DOHH2 (cell line): ENCODE measurements at regions not wholly inside any gene's neighbourhood (a gene's known extent, or its start where the extent isn't known, plus 50 kb on each side); places are given as distances from the start of the nearest gene placed in this dataset.

Experiments
- H3F3A ChIP-seq: fragments of 200-600 bp; sonication (generic), shearing (Covaris generic); 2 replicates; pipeline ENCODE4 v1.6.0; 2016; ENCODE audit warnings: antibody characterized with exemption, mild to moderate bottlenecking; ENCODE audit not compliant: control insufficient read depth, insufficient read depth
- H3K27ac ChIP-seq: fragments of 200-600 bp; sonication (generic); 2 replicates; pipeline ENCODE4 v1.5.1; 2014; ENCODE audit warnings: low read depth, mild to moderate bottlenecking, low read length, moderate library complexity
- H3K27me3 ChIP-seq: fragments of 200-600 bp; sonication (generic); 2 replicates; pipeline ENCODE4 v1.6.1; 2014; ENCODE audit warnings: mild to moderate bottlenecking, low read length, mixed read lengths; ENCODE audit not compliant: control insufficient read depth
- H3K36me3 ChIP-seq: fragments of 200-600 bp; sonication (generic); 2 replicates; pipeline ENCODE4 v1.6.1; 2014; ENCODE audit warnings: mild to moderate bottlenecking, low read length, moderate library complexity, mixed read lengths; ENCODE audit not compliant: control insufficient read depth
- H3K4me1 ChIP-seq: fragments of 200-600 bp; sonication (generic); 2 replicates; pipeline ENCODE4 v1.6.1; 2014; ENCODE audit warnings: mild to moderate bottlenecking, low read length, mixed read lengths; ENCODE audit not compliant: control insufficient read depth
- H3K4me2 ChIP-seq: fragments of 200-600 bp; sonication (generic); 2 replicates; pipeline ENCODE4 v1.6.0; 2014; ENCODE audit warnings: mild to moderate bottlenecking, low read length, moderate library complexity
- H3K4me3 ChIP-seq: fragments of 200-600 bp; sonication (generic); 2 replicates; pipeline ENCODE4 v1.5.1; 2014; ENCODE audit warnings: mild to moderate bottlenecking, low read length, mixed read lengths
- H3K79me2 ChIP-seq: fragments of 200-600 bp; sonication (generic); 2 replicates; pipeline ENCODE4 v1.6.1; 2014; ENCODE audit warnings: mild to moderate bottlenecking, low read length, mixed read lengths; ENCODE audit not compliant: control insufficient read depth
- H3K9me2 ChIP-seq: fragments of 200-600 bp; sonication (generic); replicated peaks from 2 replicates; pipeline ENCODE4 v1.6.1; 2014; ENCODE audit warnings: mild to moderate bottlenecking, low read length, mixed read lengths; ENCODE audit not compliant: control insufficient read depth
- H3K9me3 ChIP-seq: fragments of 200-600 bp; sonication (generic); 2 replicates; pipeline ENCODE4 v1.6.1; 2014; ENCODE audit warnings: antibody characterized with exemption, low read length, mixed read lengths; ENCODE audit not compliant: control insufficient read depth, insufficient read depth
- H4K20me1 ChIP-seq: fragments of 200-600 bp; sonication (generic); 2 replicates; pipeline ENCODE4 v1.6.0; 2014; ENCODE audit warnings: low read depth, mild to moderate bottlenecking, antibody characterized with exemption, low read length, moderate library complexity; ENCODE audit not compliant: control insufficient read depth, insufficient read depth
- EZH2phosphoT487 ChIP-seq: fragments of 200-600 bp; sonication (generic); IDR thresholded peaks from 2 replicates; pipeline ENCODE4 v1.6.1; 2017; ENCODE audit warnings: borderline replicate concordance, mild to moderate bottlenecking, antibody characterized with exemption, low read length, moderate library complexity, mixed read lengths
- TF ChIP-seq, protein P1 (sequence below): fragments of 200-600 bp; sonication (generic); IDR thresholded peaks from one replicate; pipeline ENCODE4 v1.5.1; 2014; ENCODE audit warnings: antibody characterized with exemption, mild to moderate bottlenecking, low read depth, low read length; ENCODE audit not compliant: poor library complexity, severe bottlenecking

DNA sequence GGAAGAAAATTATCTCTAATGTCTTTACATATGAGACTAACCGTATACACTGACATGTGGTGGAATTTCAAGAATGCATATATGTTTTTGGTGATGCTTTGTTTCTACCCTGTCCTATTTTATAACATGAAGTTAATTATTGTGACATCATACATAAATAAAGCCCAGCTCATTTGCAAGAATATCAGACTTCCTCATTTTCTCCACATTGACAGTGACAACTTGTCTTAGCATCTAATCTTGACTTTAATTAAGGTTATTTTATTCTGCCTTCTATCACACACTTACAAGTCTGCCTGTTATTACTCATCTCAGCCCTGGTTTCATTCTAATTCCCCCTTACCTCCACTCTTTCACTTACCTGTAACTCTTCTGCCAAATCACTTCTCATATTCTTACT lies 140.6 kb upstream of the STARD13 start:
- no peak for TF ChIP-seq EZH2phosphoT487
- TF ChIP-seq, protein P1, sequence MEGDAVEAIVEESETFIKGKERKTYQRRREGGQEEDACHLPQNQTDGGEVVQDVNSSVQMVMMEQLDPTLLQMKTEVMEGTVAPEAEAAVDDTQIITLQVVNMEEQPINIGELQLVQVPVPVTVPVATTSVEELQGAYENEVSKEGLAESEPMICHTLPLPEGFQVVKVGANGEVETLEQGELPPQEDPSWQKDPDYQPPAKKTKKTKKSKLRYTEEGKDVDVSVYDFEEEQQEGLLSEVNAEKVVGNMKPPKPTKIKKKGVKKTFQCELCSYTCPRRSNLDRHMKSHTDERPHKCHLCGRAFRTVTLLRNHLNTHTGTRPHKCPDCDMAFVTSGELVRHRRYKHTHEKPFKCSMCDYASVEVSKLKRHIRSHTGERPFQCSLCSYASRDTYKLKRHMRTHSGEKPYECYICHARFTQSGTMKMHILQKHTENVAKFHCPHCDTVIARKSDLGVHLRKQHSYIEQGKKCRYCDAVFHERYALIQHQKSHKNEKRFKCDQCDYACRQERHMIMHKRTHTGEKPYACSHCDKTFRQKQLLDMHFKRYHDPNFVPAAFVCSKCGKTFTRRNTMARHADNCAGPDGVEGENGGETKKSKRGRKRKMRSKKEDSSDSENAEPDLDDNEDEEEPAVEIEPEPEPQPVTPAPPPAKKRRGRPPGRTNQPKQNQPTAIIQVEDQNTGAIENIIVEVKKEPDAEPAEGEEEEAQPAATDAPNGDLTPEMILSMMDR = no peak
- Histone ChIP-seq H3K4me3 (no peak overlapping the region), H3K27me3 (no peaks in the 10 kb centered on the region), H3K79me2 (no peaks in the 10 kb centered on the region), H3K9me2 (no peaks in the 10 kb centered on the region), H3K27ac (no peak overlapping the region), H4K20me1 (no peaks in the 10 kb centered on the region), H3K9me3 (no peaks in the 10 kb centered on the region), H3K36me3 (no peaks in the 10 kb centered on the region), H3K4me2 (no peak overlapping the region), H3K4me1 (peaks cover 2% of the 10 kb centered on the region; the same call in 1 of the 2 replicates), H3F3A (no peaks in the 10 kb centered on the region)

DNA sequence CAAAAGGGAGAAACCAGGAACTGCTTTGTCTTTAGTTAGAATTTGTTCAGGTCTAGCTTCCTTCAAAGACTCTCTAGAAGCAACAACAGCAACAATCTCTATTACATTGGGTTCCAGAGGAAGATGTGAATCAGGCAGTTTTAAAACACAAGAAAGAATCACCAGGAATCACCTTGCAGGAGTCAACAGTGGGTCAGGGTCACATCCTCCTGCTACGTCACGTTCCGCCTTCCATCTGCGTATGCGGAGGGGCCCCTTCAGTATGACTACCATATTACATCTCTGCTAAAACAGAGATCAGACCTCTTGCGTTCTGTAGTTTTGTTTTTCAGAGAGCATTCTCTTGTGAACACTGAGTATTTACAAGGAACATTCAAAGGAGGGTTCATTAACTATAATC lies 147.8 kb upstream of the STARD13 start:
- no peak for TF ChIP-seq EZH2phosphoT487
- TF ChIP-seq, protein P1 = no peak
- H3K27me3 ChIP-seq = no peaks in the 10 kb centered on the region
- no peaks in the 10 kb centered on the region for H4K20me1 ChIP-seq
- no peaks in the 10 kb centered on the region for H3K36me3 ChIP-seq
- no peaks in the 10 kb centered on the region for H3K79me2 ChIP-seq
- no peak overlapping the region for H3K4me3 ChIP-seq
- H3F3A ChIP-seq = no peaks in the 10 kb centered on the region
- no peaks in the 10 kb centered on the region for H3K4me1 ChIP-seq
- H3K9me2 ChIP-seq = no peaks in the 10 kb centered on the region
- H3K4me2 ChIP-seq = no peak overlapping the region
- no peak overlapping the region for H3K27ac ChIP-seq
- H3K9me3 ChIP-seq = no peaks in the 10 kb centered on the region

DNA sequence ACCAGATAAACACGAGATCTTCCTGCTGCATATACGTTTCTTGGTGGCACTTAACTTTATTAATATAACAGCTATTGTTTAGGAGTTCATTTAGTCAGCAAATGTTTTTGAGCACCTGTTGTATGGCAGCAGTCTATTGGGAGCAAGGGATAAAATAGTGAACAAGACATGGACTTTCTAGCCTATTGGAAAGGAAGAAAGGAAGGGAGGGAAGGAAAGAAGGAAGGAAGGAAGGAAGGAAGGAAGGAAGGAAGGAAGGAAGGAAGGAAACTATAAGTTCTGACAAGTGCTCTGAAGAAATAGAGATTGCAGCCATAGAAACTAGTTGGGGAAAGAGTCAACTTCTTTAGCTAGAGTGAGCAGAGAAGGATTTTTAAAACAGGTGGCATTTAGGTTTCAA lies 149.1 kb upstream of the STARD13 start:
- Histone ChIP-seq H3K9me3 (no peaks in the 10 kb centered on the region), H3K9me2 (no peaks in the 10 kb centered on the region), H3K27ac (no peak overlapping the region), H3K4me1 (no peaks in the 10 kb centered on the region), H3K27me3 (no peaks in the 10 kb centered on the region), H3K4me2 (no peak overlapping the region), H3K4me3 (no peak overlapping the region), H4K20me1 (no peaks in the 10 kb centered on the region), H3K79me2 (no peaks in the 10 kb centered on the region), H3K36me3 (no peaks in the 10 kb centered on the region), H3F3A (no peaks in the 10 kb centered on the region)
- TF ChIP-seq, protein P1 = no peak
- no peak for TF ChIP-seq EZH2phosphoT487

DNA sequence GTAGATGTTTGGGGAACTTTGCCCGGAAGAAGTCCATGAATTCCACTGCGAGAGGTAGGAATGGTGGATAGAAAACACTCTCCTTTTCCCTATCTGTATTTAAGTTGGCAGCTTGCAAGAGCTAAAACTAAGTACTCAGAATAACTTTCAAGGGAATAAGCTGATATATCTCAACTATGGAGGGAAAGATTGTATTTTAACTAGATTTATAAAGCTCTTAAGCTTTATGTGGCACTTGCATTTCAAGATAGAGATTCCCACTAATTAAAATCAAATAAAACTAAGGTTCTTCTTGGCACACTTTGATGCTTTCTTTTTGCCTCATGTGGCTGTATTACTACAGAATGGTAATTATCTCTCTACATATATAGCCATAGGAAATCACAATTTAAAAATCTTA lies 149.7 kb upstream of the STARD13 start:
- H3K27me3 ChIP-seq = no peaks in the 10 kb centered on the region
- H3K9me2 ChIP-seq = no peaks in the 10 kb centered on the region
- H3K4me3 ChIP-seq = no peak overlapping the region
- H3K9me3 ChIP-seq = no peaks in the 10 kb centered on the region
- H3K4me1 ChIP-seq = no peaks in the 10 kb centered on the region
- H3K27ac ChIP-seq = no peak overlapping the region
- no peaks in the 10 kb centered on the region for H3K36me3 ChIP-seq
- H3F3A ChIP-seq = no peaks in the 10 kb centered on the region
- no peaks in the 10 kb centered on the region for H3K79me2 ChIP-seq
- H3K4me2 ChIP-seq = no peak overlapping the region
- TF ChIP-seq, protein P1 = no peak
- no peak for TF ChIP-seq EZH2phosphoT487
- H4K20me1 ChIP-seq = no peaks in the 10 kb centered on the region
